Glomerular visceral epithelial cell (primary cell): ENCODE measurements at regions not wholly inside any gene's neighbourhood (a gene's known extent, or its start where the extent isn't known, plus 50 kb on each side); places are given as distances from the start of the nearest gene placed in this dataset.
A peak's percentile ranks its signal among the peaks of the same experiment; 100 is the strongest.

ENCODE experiments used
- DNase-seq: peaks from one replicate; pipeline ENCODE4 v3.0.0-alpha.2; 2016; ENCODE audit errors: extremely low spot score

- DNase-seq, result no peak
Measured at GRCh38 chrX:23525531-23525930, 141.8 kb upstream of the PRDX4 start.

GRCh38 chrX:23540532-23540931, 126.8 kb upstream of the PRDX4 start:
- no peak for DNase-seq

DNA sequence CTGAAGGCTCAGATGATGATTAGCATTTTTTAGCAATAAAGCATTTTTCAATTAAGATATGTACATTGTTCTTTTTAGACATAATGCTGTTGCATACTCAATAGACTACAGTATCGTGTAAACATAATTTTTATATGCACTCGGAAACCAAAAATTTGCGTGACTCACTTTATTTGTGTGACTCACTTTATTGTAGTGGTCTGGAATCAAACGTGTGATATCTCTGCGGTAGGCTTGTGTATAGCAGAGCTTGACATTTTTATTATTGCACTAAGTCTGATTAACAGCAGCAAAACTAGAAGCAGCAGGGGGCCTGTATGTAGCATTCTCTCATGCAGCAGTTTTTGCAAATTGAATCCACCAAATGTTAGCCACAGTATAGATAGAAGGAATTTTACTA, 119.1 kb upstream of the PRDX4 start:
- peak; percentile 31 for DNase-seq

DNA sequence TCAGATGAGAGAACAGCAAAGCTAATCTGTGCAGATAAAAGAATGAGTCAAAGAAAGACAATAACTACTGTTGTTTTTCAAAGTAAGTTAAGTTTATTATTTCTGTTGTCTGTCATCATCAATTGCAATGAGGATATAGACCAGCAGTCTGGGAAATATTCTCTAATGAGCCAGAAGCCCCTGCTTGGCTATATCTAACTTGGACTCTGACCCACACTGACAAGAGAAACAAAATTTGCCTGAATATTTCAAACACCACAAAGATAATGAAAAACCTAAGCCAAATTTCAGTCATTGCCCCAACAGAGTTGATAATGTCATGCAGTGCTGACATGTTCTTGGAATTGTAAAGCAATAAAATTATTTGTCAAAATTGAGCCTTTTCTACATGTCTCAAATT, 115.0 kb upstream of the PRDX4 start:
- no peak for DNase-seq

GRCh38 chrX:23554304-23554703, 113.0 kb upstream of the PRDX4 start:
- peak; percentile 18 for DNase-seq

DNA sequence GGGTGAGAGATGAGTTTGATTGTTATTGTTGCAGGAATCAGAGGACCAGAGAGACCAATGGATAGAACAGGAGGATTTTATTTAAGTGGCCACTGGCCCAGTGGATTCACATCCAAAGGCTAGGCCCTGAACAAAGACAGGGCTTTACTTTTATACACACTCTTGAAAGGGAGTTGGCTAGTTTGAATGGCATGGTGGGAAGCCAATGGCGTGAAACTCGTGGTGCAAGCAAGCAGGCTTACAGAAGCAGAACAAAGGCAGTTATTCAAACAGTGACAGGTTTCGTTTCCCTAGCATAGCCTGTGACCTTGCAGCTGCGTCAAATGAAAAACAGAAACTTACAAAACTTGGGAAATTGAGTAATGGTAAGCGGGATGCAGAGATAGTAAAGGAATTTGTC, 110.2 kb upstream of the PRDX4 start:
- no peak for DNase-seq

GRCh38 chrX:23559975-23560374, 107.3 kb upstream of the PRDX4 start:
- DNase-seq, result no peak

GRCh38 chrX:23570674-23571343, 96.5 kb upstream of the PRDX4 start:
- no peak for DNase-seq

GRCh38 chrX:23575281-23575680, 92.0 kb upstream of the PRDX4 start:
- no peak for DNase-seq

- no peak for DNase-seq
Measured at GRCh38 chrX:23578079-23578478, 89.2 kb upstream of the PRDX4 start.

GRCh38 chrX:23589496-23589895, 77.8 kb upstream of the PRDX4 start:
- DNase-seq, result no peak

DNA sequence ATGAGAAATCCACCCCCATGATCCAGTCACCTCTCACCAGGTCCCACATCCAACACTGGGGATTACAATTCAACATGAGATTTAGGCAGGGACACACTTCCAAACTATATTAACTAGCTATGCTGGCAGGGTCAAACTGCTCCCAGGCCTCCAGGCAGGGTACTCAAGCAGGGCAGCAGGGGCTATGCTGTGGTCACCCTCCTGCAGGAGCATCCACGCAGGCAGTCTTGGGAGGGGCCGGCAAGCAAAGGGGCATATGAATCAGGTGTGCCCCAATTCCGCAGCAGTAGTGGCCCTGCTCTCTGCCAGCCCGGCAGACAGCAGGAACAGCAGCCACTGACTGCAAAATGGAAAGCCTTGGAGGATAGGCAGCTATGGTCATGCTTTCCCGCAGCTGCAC, 74.6 kb upstream of the PRDX4 start:
- DNase-seq, result no peak

DNA sequence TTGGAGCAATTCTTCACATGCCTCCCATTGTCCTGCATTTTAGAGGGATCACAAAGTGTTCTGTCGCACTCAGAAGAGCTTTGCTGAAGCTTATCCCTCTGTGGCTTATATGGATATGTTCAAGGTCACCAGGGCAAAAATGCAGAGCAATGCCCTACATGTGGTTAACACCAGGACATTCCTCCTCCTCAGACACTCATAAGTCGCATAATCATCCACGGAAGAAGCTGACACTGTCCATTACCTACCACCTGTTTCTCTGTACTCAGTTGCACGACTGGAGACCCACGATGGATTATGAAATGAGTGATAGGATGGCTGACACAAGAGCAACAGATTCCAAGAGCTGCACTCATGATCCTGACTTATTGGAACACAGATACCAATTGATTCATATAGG, 68.7 kb upstream of the PRDX4 start:
- DNase-seq, result no peak

GRCh38 chrX:23603501-23603900, 63.8 kb upstream of the PRDX4 start:
- no peak for DNase-seq

DNA sequence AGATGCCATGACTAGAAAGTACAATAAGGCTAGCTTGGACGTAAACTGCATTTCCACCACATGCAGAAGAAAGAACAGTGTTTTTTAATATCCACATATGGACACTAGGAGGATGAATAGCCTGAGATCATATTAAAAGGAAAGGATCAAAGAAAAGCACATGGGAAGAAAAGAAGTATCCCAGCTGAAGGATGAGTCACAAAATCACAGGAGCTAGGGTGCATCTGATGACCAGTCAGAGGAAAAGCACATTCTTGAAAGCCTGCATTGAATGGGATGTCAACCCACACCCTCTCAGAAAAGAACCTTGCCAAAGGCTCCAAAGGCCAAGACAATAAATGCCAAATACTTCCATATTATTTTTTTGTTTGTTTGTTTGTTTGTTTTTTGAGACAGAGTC, 56.8 kb upstream of the PRDX4 start:
- DNase-seq, result no peak

GRCh38 chrX:23612846-23613245, 54.4 kb upstream of the PRDX4 start:
- no peak for DNase-seq

- DNase-seq, result no peak
Measured at GRCh38 chrX:23616361-23616760, 50.9 kb upstream of the PRDX4 start.
